GM21381 (cell line): ENCODE measurements at regions not wholly inside any gene's neighbourhood (a gene's known extent, or its start where the extent isn't known, plus 50 kb on each side); places are given as distances from the start of the nearest gene placed in this dataset.
"Not testable (repeated sequence)": the region's sequence is repeated elsewhere in the genome, so short reads cannot be mapped to it uniquely, and the experiment has no call there.

Source experiments
- ATAC-seq: cut with Tn5 transposase; IDR thresholded peaks from one replicate; pipeline ENCODE4 v1.9.1; 2021; ENCODE audit warnings: mild to moderate bottlenecking, moderate library complexity; ENCODE audit not compliant: unreplicated experiment

DNA sequence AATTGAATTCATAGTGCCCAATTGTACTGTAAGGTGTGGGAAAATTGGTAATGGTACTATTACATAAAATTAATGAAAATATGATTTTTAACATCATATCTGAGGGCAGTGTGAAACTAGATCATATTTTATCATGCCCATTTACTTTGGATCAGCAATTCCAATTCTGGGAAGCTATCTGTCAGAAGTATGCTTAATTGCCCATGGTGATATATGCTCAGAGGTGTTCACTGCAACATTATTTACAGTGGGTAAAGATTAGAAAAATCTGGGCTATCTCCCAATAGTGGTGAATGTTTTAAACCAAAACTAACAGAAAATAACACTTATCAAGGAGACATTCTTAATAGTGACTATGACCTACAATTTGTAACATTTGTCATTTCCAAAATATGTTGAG, 1260.0 kb downstream of the BRINP3 start:
- ATAC-seq: no peak

DNA sequence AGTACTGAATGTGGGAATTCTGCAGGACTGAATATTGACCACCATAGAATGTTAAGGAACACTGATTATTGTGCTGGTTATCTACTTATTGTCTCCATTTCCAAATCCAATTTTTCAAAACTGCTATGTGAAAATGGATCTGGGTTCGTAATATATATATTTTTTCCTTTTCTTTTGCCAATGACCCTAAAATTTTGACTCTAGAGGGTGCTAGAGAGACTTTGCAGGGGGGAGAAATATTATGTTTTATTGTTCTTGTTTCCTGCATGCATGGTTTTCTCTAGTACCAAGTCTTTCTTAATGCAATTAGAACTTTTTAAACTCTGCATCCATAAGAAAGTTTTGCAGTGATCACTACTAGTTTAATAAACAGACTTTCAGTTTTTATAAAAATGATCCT, 1256.9 kb downstream of the BRINP3 start:
- ATAC-seq: no peak

DNA sequence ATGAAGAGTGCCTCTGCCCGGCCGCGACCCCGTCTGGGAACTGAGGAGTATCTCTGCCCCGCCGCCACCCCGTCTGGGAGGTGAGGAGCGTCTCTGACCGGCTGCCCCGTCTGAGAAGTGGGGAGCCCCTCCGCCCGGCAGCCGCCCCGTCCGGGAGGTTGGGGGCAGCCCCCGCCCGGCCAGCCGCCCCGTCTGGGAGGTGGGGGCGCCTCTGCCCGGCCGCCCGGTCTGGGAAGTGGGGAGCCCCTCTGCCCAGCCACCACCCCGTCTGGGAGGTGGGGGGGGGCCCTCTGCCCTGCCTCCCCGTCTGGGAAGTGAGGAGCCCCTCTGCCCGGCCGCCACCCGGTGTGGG, 1251.9 kb downstream of the BRINP3 start:
- not testable (repeated sequence) for ATAC-seq

DNA sequence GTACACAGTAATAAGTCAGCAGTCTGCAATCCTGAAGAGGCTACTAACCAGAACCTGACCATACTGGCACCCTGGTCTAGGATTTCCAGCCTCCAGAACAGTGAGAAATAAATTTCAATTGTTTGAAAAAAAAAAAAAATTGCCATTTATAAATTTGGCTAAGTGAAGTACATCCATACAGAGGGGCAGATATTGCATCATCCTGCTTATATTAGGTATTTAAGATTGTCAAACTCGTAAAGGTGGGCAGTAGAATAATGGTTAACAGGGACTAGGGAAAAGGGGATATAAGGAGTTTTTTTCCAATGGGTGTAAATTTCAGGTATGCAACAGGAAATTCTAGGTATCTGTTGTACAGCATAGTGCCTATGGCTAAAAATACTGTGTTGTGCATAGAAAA, 1250.9 kb downstream of the BRINP3 start:
- ATAC-seq: no peak

DNA sequence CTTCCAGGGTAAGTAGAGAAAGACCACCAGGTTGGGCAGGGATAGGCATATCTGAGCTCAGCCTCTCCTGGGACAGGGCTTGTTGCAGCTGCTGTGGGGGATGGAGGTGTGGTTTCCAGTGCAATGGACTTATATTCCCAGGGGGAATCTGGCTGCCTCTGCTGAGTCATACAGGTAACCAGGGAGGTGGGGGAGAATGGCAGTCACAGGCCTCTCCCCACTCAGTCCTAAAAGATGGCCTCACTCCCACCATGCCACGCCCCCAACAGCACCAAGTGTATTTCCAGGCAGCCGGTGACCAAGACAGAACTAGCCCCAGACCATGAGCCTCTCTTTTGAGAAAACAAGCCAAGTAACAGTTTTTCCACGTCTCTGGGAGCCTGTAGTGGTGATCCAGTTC, 1240.7 kb downstream of the BRINP3 start:
- no peak for ATAC-seq

DNA sequence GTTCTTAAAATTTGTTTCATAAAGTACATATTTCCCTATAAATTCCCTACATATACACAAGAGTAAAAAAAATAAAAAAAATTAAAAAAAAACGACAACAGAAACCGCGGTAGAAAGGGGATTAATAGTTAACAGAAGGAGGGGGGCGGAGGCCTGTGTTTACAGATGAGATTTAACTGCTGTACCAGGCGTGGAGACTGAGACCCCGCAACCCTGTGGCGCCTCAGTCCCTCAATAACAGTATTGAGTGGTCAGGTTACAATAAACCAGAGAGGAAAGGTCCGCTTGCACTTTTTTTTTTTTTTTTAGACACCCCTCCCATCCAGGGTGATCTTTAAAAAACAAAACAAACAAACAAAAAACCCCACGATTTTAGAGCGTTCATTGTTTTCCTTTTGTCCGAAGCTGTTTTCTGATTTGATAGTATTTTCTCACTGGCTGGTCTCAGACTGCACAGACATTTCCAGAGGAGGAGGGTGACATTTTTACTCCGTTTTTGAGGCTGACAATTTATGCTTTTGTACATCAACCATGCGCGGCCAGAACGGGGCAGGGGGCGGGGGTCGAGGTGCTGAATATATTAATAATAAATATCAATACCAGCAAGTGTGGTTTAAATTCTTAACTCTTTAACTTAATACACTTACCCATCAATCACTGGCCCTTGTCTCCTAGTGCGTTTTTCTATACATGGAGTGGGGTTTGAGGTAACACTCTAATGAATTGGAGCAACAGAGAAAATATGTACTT, 1223.9 kb downstream of the BRINP3 start:
- ATAC-seq: no peak

DNA sequence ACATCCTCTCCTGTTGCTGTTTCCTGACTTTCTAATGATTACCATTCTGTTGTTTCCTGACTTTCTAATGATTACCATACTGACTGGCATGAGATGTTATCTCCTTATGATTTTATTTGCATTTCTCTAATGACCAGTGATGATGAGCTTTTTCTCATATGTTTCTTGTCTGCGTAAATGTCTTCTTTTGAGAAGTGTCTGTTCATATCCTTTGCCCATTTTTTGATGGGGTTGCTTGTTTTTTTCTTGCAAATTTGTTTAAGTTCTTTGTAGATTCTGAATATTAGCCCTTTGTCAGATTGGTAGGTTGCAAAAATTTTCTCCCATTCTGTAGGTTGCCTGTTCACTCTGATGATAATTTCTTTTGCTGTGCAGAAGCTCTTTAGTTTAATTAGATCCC, 1216.5 kb downstream of the BRINP3 start:
- not testable (repeated sequence) for ATAC-seq

DNA sequence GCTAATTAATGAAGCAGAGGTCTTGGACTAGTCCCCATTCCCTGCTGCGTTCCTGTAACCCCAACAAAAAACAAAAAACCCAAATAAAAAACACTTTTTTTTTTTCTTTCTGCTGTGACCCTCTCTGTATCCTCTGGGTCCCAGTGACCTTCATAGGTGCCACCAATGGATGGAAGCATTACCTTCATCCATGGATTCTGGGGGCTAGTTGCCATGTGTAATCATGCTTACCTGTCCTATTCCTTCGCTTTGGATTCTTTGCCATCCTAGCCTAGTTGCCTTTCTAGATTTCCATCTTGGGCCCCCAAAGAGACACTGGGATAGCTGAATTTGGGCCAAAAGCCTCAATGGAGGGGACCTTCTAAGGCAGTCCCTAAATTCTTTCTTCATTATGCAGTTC, 1208.7 kb downstream of the BRINP3 start:
- ATAC-seq: no peak

DNA sequence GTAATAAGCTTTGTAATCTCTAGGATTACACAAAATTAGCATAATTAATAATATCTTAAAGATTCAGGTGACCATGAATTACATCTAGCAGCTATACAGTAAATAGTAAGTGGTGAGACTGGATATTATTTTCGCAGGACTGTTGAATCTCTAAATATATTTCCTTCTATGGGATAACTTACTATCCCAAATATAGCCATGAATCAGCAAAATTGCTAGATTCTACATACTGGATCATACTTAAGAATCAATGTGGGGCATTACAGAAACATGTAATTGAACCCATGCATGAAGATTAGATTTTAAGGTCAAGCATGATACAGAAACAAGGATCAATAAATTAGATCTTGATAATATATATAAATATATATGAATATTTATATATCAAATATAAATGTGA, 1203.4 kb downstream of the BRINP3 start:
- ATAC-seq: no peak

DNA sequence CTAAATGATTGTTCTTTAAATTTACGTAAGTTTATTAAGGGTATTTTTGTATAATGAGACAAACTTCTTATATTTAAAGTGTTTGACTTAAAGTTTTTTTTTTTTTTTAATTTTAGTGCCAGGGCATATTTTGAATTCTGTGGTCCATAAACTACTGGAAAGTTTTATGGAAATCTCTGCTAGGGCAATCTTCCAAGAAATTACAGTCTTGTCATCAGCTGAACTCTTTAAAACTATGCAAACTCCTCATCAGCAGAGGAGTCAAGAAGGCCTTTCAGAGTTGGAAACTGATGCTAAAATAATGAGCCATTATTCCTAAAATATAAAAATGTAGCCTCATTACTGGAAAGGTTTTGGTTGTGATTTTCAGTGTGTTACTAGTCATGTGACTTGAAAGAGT, 1201.9 kb downstream of the BRINP3 start:
- ATAC-seq: no peak

DNA sequence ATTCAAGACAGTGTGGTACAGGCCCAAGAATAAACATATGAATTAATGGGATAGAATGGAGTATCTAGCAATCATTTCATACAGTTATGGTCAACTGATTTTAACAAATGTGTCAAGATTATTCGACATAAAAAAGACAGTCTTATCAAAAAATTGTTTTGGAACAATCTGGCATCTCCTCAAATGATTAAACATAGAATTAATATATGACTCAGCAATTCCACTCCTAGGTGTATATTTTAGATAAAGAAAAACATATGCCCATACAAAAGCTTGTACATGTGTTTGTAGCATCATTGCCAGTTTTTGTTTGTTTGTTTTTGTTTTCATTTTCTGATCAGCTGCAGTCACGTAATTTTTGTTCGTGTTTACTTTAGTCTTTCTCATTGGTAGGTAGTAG, 1188.3 kb downstream of the BRINP3 start:
- no peak for ATAC-seq

DNA sequence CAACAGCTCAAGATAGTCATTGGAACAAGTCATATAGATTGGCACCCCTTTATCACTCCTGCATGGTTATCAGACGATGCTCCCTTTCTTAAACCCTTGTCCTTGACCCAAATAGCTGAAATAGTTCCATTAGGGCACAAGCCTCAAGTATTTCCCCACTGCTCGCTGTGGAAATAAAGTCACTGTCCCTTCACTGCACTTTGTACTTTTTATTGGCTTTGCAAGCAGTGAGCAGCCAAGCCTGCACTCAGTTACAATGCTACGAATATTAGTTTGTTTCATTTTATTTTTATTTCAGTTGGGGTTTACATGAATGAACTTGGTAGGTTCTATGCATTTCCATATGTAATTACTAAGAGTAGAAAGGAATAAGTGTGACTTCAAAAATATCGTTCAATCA, 1176.4 kb downstream of the BRINP3 start:
- no peak for ATAC-seq

DNA sequence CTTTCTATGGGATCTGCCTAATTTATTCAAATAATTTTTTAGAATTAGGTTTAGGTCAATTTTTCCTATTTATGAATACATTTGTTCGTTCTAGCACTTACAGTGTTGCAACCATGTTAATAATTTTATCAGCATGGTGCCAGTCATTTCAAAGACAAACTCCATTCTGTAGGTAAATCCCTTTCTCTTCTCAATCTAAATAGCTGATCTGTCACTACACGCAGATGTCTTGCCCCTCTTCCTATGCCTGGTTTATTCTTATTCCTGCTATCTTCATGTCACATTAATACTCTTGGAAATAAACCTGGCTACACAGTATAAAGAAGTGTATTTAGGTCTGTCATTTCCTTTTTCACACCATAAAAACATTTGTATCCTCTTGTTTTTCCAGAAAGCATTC, 1172.4 kb downstream of the BRINP3 start:
- ATAC-seq: no peak

DNA sequence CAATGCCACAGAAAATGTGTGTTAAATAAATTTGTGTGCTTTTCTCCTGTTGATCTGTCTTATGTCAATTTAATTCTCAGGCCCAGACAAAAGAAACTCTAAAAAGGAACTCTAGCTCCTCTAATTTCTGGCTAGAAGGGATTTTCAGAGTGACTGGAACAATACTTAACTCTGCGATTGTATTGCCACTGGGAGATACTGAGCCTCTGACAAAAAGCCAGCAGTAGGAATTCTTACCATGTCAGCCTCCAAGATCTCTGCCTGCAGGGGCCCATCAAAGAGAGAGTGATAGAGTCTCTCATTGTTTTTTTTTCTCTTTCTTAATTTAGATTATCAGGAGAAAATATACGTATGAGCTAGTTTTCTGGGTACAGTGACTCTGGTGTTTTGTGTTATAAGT, 1165.7 kb downstream of the BRINP3 start:
- ATAC-seq: no peak

DNA sequence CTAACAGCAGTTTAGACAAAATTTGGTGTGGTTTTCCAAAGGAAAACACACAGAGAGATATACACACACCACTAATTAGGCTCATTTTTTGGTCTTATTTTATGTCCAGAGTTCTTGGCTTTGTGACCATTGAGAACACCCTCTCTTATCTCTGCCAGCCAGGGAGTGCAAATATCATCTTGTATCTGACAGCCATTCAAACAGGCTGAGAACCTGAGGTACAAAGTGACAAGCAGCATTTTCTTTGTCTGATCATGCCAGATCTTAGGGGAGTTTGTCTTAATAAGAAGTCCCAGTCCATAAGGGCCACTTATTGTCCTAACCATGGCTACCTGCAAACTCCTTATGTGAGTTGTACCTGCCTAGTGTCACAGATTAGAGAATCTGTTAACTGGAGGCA, 1165.2 kb downstream of the BRINP3 start:
- ATAC-seq: no peak

DNA sequence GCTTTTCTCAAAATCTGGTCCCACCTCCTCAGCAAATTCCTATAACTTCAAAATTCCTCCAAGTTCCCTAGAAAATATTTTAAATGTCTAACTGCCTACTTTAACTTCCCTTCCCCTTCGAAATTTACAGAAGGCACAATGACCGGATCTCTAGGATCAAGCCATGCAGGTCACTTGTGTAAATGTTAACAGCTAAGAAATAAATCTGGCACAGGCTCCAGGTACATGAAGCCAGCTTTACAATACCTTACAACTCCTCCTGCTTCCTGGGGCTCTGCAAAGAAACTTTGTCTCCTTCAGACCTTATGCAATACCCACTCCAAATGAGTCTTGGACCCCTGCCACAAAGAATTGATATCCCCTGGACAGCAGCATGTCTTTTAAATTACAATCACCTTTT, 1164.2 kb downstream of the BRINP3 start:
- no peak for ATAC-seq

DNA sequence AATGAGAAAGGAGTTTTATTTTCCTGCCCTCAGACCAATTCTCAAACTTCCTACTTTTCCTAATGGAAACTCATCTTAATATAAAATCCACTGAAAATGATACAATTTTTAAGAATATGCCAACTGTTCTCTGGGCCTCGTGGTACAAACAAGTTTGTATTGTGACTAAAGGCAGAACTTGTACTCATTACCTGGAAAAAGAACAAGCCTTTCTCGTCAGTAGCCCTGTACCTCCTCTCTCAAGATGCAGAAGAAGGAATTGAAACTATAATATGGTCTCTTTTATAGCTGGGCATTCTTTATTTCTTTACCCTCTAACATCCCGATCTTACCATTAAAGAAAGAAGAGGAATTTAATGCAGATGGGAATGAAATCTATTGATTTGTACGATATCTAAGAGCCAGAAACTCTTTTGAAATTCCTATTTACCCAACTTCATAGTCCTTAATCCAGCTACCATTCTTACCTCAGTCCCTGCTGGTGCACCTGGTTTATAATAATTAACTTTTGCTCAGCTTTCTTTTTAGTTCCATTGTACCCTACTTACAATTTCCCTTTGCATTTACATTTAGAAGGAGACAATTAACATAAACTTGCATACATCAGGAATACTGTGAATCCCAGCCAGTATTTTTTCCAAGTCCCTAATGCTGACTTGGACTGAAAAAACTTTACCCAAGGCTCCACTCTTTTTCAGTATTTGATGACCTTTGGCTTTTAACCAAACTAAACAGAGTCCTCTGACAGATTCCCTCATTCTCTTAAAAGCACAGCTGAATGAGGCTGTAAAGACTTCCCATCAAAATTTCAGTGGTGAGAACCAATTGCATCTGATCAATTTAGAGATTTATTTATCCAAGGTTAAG, 1162.4 kb downstream of the BRINP3 start:
- ATAC-seq: no peak

DNA sequence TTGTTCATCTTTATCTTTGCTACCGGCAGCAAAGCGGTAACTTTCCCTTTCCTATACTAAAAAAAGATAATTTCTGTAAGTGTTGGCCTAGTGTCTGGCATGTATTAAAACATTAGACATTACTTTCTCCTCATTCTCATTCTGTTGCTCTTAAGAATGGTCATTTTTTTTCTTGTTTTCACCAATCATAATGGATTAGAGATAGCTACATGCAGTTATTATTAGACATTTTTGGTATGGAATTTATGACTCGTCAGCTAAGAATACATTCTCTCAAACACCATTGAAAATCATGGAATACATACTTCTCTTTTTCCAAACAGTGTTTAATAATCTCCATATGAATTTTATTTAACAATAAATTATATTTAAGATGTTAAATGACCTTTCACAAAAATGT, 1154.6 kb downstream of the BRINP3 start:
- no peak for ATAC-seq

DNA sequence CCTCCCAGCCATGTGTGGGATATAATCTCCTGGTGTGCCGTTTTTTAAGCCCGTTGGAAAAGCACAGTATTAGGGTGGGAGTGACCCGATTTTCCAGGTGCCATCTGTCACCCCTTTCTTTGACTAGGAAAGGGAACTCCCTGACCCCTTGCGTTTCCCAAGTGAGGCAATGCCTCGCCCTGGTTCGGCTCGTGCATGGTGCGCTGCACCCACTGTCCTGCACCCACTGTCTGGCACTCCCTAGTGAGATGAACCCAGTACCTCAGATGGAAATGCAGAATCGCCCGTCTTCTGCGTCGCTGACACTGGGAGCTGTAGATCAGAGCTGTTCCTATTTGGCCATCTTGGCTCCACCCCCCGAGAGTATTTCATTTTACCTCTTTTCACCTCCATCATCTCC, 1146.6 kb downstream of the BRINP3 start:
- not testable (repeated sequence) for ATAC-seq

DNA sequence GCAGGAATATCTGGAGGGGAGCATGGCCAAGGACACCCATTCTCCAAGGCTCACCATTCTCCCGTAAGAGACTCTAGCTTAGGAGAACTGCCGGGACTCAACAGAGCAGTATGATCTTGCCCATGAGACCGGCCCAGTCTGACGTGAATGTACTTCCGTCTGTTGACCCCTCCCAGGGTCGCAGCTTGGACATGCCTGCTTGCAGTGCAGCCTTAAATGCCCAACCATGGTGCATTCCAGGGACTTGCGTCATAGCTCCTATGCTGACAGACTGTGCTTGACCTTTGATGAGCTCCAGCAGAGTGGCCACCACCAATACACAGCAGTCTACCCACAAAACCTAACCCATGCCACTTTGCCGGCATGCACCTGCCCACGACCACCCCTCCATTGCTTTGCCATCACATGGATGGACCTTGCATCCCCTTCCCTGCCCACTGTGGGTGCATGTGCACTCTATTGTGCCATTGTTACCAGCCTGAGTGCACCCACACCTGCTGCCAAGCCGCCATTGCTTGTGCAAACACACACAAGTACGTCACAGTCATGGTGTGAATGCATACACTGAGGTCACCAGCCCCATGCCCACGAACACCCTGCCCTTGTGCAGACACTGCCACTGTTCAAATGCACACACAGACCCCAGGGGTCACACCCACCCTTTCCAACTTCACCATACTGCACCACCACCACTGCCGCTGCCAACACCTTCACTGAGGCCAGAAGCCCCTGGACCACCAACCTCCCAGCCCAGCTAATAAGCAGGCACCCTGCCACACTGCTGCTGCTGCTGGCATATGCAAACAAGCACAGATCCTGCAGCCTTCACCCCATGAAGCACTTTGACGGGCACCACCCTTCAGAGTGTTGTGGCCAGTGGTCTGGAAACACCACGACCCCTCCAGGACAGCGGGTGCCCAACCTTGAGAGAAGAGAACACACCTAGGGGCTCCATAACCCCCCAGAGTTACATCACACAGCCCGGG, 1141.3 kb downstream of the BRINP3 start:
- no peak for ATAC-seq

DNA sequence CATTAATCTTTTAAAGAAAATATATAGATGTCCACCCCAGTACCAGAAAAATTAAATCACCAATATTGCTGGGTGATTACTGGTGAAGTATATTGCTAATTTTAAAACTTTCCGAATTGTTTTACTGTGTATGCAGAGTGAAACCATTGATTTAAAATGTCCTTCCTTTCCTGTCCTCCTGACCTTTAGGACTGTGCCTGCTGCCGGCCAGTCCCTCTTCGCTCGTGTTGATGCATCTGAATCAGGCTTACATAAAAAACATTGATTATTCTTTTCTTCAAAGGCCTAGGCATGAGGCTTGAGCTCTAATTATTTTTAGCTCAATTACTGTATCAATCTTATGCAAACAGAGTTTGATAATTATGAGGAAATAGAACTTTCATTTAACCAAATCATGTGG, 1128.1 kb downstream of the BRINP3 start:
- no peak for ATAC-seq
